ENCODE measurements at regions not wholly inside any gene's neighbourhood (a gene's known extent, or its start where the extent isn't known, plus 50 kb on each side); places are given as distances from the start of the nearest gene placed in this dataset.

DNA sequence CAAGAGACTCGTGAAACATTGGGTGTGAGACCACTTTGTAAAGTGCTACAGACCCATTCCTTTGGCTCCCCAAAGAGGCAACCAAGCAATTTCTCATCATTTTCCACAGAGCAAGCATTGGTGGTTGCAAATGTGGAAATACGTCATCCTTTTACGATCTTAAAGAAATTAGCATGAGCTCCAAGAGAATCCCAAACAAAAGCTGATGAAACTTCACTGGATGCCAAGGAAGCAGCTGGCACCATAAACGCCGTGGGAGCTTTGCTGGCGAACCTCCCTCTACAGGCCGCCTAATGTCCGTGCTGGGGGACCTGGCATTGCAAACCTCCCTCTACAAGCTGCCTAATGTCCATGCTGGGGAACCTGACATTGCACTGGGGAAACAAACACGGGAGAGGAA lies 432.4 kb downstream of the ACTL7B start:
- no peak for TF ChIP-seq CTCF (IDR thresholded peaks at IDR 0.05; ENCODE audit: low read depth, low read length, missing input control)
- TF ChIP-seq, protein P1, sequence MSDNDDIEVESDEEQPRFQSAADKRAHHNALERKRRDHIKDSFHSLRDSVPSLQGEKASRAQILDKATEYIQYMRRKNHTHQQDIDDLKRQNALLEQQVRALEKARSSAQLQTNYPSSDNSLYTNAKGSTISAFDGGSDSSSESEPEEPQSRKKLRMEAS (IDR thresholded peaks at IDR 0.05), result no peak
- no peak for TF ChIP-seq HNF4G (IDR thresholded peaks at IDR 0.05)
- TF ChIP-seq EGR1 (IDR thresholded peaks at IDR 0.05; ENCODE audit: low read depth in 2 of 2), result no peak
